ENCODE measurements at regions not wholly inside any gene's neighbourhood (a gene's known extent, or its start where the extent isn't known, plus 50 kb on each side); places are given as distances from the start of the nearest gene placed in this dataset.

DNA sequence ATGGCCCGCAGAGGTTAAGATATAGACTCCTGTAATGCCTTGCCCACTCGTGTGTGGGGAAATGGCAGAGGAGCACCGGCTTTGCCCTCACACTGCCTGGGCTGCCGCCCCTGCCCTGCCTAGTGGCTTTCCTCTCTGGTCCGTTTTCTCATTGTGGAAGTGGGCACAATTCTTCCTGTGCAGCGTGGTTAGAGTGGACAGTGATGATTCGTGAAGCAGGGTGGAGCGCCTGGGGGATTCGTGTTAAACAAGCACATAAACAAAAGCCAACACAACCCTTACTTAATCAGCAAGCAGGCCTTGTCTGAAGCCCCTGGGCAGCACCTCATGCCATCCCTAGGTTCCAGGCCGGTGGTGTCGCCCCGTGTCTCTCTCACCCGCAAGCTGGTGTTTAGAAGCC is 269.7 kb downstream of the SEC14L1 start:
- no peak overlapping the region for H3K27ac ChIP-seq (ENCODE audit: low read depth, low read length)
- H3K79me2 ChIP-seq (ENCODE audit: insufficient read depth, low read length), result no peaks in the 10 kb centered on the region

DNA sequence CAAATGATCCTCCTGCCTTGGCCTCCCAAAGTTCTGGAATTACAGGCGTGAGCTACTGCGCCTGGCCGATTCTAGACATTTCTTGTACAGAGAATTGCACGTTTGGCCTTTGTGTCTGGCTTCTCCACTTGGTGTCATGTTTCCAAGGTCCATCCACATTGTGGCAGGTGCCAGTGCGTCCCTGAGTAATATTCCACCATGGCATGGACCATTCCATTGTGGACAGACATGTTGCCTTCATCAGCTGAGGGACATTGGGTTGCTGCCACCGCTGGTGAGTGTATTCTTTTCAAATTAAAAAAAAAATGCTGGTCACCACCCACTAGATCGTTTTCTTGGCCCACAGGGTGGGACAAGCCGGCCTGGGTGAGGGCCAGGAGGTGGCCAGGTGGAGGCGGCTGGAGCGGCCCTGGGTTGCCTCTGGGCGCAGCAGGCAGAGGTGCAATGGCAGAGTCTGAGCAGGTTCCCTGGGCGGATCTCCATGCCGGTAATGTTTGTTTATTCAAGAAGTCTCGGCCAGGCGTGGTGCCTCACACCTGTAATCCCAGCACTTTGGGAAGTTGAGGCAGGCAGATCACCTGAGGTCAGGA is 274.1 kb downstream of the SEC14L1 start:
- Histone ChIP-seq H3K27ac (ENCODE audit: low read depth, low read length) (no peak overlapping the region), H3K79me2 (ENCODE audit: insufficient read depth, low read length) (no peaks in the 10 kb centered on the region), H3K4me3 (ENCODE audit: insufficient read depth, low read length, poor library complexity, severe bottlenecking) (no peak overlapping the region), H3K9ac (ENCODE audit: low read length) (no peak overlapping the region), H2AFZ (ENCODE audit: low read depth, low read length, severe bottlenecking) (no peak overlapping the region), H3K9me3 (ENCODE audit: insufficient read depth, low read length) (no peaks in the 10 kb centered on the region), H3K36me3 (ENCODE audit: low read length) (no peaks in the 10 kb centered on the region), H3K9me2 (replicated peaks; ENCODE audit: insufficient read depth, low read length) (no peaks in the 10 kb centered on the region), H3K27me3 (ENCODE audit: low read length) (no peaks in the 10 kb centered on the region), H3F3A (ENCODE audit: insufficient read depth) (no peaks in the 10 kb centered on the region), H3K4me2 (ENCODE audit: low read depth, low read length, poor library complexity, severe bottlenecking) (no peak overlapping the region), H4K20me1 (ENCODE audit: low read depth, low read length) (no peaks in the 10 kb centered on the region)
- TF ChIP-seq EZH2phosphoT487 (conservative IDR thresholded peaks at IDR 0.05; ENCODE audit: low read length), result no peak
- TF ChIP-seq, protein P1, sequence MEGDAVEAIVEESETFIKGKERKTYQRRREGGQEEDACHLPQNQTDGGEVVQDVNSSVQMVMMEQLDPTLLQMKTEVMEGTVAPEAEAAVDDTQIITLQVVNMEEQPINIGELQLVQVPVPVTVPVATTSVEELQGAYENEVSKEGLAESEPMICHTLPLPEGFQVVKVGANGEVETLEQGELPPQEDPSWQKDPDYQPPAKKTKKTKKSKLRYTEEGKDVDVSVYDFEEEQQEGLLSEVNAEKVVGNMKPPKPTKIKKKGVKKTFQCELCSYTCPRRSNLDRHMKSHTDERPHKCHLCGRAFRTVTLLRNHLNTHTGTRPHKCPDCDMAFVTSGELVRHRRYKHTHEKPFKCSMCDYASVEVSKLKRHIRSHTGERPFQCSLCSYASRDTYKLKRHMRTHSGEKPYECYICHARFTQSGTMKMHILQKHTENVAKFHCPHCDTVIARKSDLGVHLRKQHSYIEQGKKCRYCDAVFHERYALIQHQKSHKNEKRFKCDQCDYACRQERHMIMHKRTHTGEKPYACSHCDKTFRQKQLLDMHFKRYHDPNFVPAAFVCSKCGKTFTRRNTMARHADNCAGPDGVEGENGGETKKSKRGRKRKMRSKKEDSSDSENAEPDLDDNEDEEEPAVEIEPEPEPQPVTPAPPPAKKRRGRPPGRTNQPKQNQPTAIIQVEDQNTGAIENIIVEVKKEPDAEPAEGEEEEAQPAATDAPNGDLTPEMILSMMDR (IDR thresholded peaks at IDR 0.05; ENCODE audit: insufficient read depth, low read length, poor library complexity, severe bottlenecking), result no peak

More for the DNA sequence above, 269.7 kb downstream of the SEC14L1 start:
- Histone ChIP-seq H2AFZ (ENCODE audit: low read depth, low read length, severe bottlenecking) (no peak overlapping the region), H3K9me3 (ENCODE audit: insufficient read depth, low read length) (no peaks in the 10 kb centered on the region), H3K36me3 (ENCODE audit: low read length) (no peaks in the 10 kb centered on the region), H3K4me3 (ENCODE audit: insufficient read depth, low read length, poor library complexity, severe bottlenecking) (no peak overlapping the region), H3K9me2 (replicated peaks; ENCODE audit: insufficient read depth, low read length) (no peaks in the 10 kb centered on the region), H3K27me3 (ENCODE audit: low read length) (no peaks in the 10 kb centered on the region), H3K9ac (ENCODE audit: low read length) (no peak overlapping the region), H3F3A (ENCODE audit: insufficient read depth) (peaks cover 5% of the 10 kb centered on the region), H3K4me2 (ENCODE audit: low read depth, low read length, poor library complexity, severe bottlenecking) (no peak overlapping the region), H4K20me1 (ENCODE audit: low read depth, low read length) (no peaks in the 10 kb centered on the region)
- TF ChIP-seq EZH2phosphoT487 (conservative IDR thresholded peaks at IDR 0.05; ENCODE audit: low read length), result no peak
- TF ChIP-seq, protein P1 (IDR thresholded peaks at IDR 0.05; ENCODE audit: insufficient read depth, low read length, poor library complexity, severe bottlenecking), result no peak

DNA sequence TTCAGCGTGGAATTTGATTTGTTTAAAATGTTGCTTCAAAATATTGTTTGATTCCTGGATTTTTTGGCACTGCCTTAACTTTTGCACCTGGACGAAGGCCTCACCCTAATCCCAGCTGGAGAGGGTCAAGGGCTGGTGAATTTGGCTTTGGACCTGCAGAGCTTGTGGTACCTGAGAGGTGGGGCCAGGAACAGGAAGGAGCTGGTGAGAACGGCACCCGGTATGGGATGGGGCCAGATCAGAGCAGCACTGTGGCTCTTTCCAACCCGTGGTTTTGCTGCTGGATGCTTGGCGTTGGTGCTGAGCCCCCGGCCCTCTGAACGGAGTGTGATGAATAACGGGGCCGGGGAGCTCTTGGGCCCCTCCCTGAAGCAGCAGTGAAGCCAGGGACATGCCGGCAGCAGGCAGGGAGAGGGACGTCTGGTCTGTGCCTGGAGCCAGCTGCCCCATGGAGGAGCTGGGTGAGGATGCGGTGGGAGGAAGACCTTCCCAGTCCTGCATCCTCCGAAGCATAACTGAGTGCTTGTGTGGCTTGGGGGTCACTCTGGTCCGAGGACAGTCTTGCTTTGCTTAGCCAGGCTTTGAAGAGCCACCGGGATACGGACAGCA is 275.4 kb downstream of the SEC14L1 start:
- Histone ChIP-seq H4K20me1 (ENCODE audit: low read depth, low read length) (no peaks in the 10 kb centered on the region), H3K27ac (ENCODE audit: low read depth, low read length) (no peak overlapping the region), H3K36me3 (ENCODE audit: low read length) (no peaks in the 10 kb centered on the region)

More for the DNA sequence above, 275.4 kb downstream of the SEC14L1 start:
- no peak overlapping the region for H2AFZ ChIP-seq (ENCODE audit: low read depth, low read length, severe bottlenecking)
- H3K4me2 ChIP-seq (ENCODE audit: low read depth, low read length, poor library complexity, severe bottlenecking), result no peak overlapping the region
- H3K4me3 ChIP-seq (ENCODE audit: insufficient read depth, low read length, poor library complexity, severe bottlenecking), result no peak overlapping the region
- H3K9ac ChIP-seq (ENCODE audit: low read length), result no peak overlapping the region
- H3K9me3 ChIP-seq (ENCODE audit: insufficient read depth, low read length), result no peaks in the 10 kb centered on the region
- no peaks in the 10 kb centered on the region for H3K9me2 ChIP-seq (replicated peaks; ENCODE audit: insufficient read depth, low read length)
- no peaks in the 10 kb centered on the region for H3K27me3 ChIP-seq (ENCODE audit: low read length)
- no peaks in the 10 kb centered on the region for H3F3A ChIP-seq (ENCODE audit: insufficient read depth)
- no peak for TF ChIP-seq EZH2phosphoT487 (conservative IDR thresholded peaks at IDR 0.05; ENCODE audit: low read length)
- TF ChIP-seq, protein P1 (IDR thresholded peaks at IDR 0.05; ENCODE audit: insufficient read depth, low read length, poor library complexity, severe bottlenecking), result no peak
- no peaks in the 10 kb centered on the region for H3K79me2 ChIP-seq (ENCODE audit: insufficient read depth, low read length)
